Stomach (tissue), 4 donors: ENCODE measurements at regions not wholly inside any gene's neighbourhood (a gene's known extent, or its start where the extent isn't known, plus 50 kb on each side); places are given as distances from the start of the nearest gene placed in this dataset.

Source experiments
- EP300 ChIP-seq: sonication (generic); formaldehyde crosslinking; IDR thresholded peaks from one replicate; pipeline ENCODE4 v1.6.1; 2017; ENCODE audit warnings: antibody characterized with exemption
- POLR2A ChIP-seq, 4 donors: fragments of 450-650 bp; IDR thresholded peaks; one replicate each; pipeline ENCODE4 v1.6.1; 2016; ENCODE audit warnings: antibody characterized with exemption in 4 of 4, control low read depth in 2 of 4, mild to moderate bottlenecking in 1 of 4, moderate library complexity in 1 of 4
- TF ChIP-seq, protein P1 (sequence below), 7 experiments: fragments of 450-650 bp in 4 of 7; fragments of 200-600 bp in 3 of 7; sonication (generic) in 3 of 7; IDR thresholded peaks; one replicate each; pipeline ENCODE4 v1.5.1; 2016 to 2019; ENCODE audit warnings: antibody characterized with exemption in 7 of 7, control low read depth in 2 of 7, mild to moderate bottlenecking in 1 of 7

- TF ChIP-seq, protein P1, sequence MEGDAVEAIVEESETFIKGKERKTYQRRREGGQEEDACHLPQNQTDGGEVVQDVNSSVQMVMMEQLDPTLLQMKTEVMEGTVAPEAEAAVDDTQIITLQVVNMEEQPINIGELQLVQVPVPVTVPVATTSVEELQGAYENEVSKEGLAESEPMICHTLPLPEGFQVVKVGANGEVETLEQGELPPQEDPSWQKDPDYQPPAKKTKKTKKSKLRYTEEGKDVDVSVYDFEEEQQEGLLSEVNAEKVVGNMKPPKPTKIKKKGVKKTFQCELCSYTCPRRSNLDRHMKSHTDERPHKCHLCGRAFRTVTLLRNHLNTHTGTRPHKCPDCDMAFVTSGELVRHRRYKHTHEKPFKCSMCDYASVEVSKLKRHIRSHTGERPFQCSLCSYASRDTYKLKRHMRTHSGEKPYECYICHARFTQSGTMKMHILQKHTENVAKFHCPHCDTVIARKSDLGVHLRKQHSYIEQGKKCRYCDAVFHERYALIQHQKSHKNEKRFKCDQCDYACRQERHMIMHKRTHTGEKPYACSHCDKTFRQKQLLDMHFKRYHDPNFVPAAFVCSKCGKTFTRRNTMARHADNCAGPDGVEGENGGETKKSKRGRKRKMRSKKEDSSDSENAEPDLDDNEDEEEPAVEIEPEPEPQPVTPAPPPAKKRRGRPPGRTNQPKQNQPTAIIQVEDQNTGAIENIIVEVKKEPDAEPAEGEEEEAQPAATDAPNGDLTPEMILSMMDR (IDR thresholded peaks at IDR 0.05), result no peak
- TF ChIP-seq POLR2A (IDR thresholded peaks at IDR 0.05) (no peak), EP300 (no peak)
Observed at GRCh38 chr1:168991667-168992475, 114.6 kb upstream of the ATP1B1 start.
